Spleen (tissue), 11 donors: ENCODE measurements at regions not wholly inside any gene's neighbourhood (a gene's known extent, or its start where the extent isn't known, plus 50 kb on each side); places are given as distances from the start of the nearest gene placed in this dataset.

ENCODE experiments used
- DNase-seq: peaks from one replicate; pipeline ENCODE4 v3.0.0-alpha.2; 2020
- H3K27ac ChIP-seq, 8 donors: fragments of 200-600 bp; sonication (generic) in 7 of 8; 1 replicate in 4 of 8; 2 replicates in 4 of 8; pipeline versions ENCODE4 v1.5.0 to v1.8.0; 2016 to 2021; ENCODE audit warnings: inconsistent platforms in 4 of 8, mild to moderate bottlenecking in 4 of 8, moderate library complexity in 1 of 8
- H3K27me3 ChIP-seq, 7 donors: fragments of 200-600 bp; sonication (generic) in 6 of 7; replicated peaks in 1 of 7; 1 replicate in 4 of 7; 2 replicates in 3 of 7; pipeline versions ENCODE4 v1.5.0 to v1.8.0; 2016 to 2021; ENCODE audit warnings: inconsistent platforms in 3 of 7, mild to moderate bottlenecking in 1 of 7
- H3K36me3 ChIP-seq, 6 donors: fragments of 200-600 bp; sonication (generic) in 5 of 6; 1 replicate in 4 of 6; 2 replicates in 2 of 6; pipeline versions ENCODE4 v1.5.0 to v1.8.0; 2016 to 2021; ENCODE audit warnings: inconsistent platforms in 2 of 6
- H3K4me1 ChIP-seq, 6 donors: fragments of 200-600 bp; sonication (generic) in 5 of 6; 1 replicate in 3 of 6; 2 replicates in 3 of 6; pipeline versions ENCODE4 v1.5.0 to v1.8.0; 2016 to 2021; ENCODE audit warnings: inconsistent platforms in 3 of 6
- H3K4me3 ChIP-seq, 8 donors: fragments of 200-600 bp; sonication (generic) in 7 of 8; 1 replicate in 4 of 8; 2 replicates in 4 of 8; pipeline versions ENCODE4 v1.5.0 to v1.8.0; 2016 to 2021; ENCODE audit warnings: inconsistent platforms in 4 of 8, mild to moderate bottlenecking in 4 of 8, moderate library complexity in 2 of 8
- H3K9me3 ChIP-seq, 8 donors: fragments of 200-600 bp; sonication (generic) in 7 of 8; 1 replicate in 4 of 8; 2 replicates in 4 of 8; pipeline versions ENCODE4 v1.5.0 to v1.8.0; 2016 to 2021; ENCODE audit warnings: inconsistent platforms in 4 of 8
- CTCF ChIP-seq, 11 experiments: fragments of 200-600 bp in 7 of 11; fragments of 450-650 bp in 4 of 11; sonication (generic) in 4 of 11; IDR thresholded peaks in 8 of 11; conservative IDR thresholded peaks in 3 of 11; 1 replicate in 7 of 11; 2 replicates in 4 of 11; pipeline versions ENCODE4 v1.4.0 to v1.8.0; 2016 to 2021; ENCODE audit warnings: antibody characterized with exemption in 11 of 11, inconsistent platforms in 4 of 11, mild to moderate bottlenecking in 1 of 11
- POLR2A ChIP-seq, 3 donors: fragments of 450-650 bp; IDR thresholded peaks; one replicate each; pipeline ENCODE4 v1.5.1; 2017; ENCODE audit warnings: antibody characterized with exemption in 3 of 3, mild to moderate bottlenecking in 1 of 3
- POLR2AphosphoS5 ChIP-seq, 3 donors: sonication (generic); formaldehyde crosslinking; IDR thresholded peaks; one replicate each; pipeline ENCODE4 v1.5.1; 2017; ENCODE audit warnings: antibody characterized with exemption in 3 of 3
- WGBS, 5 donors: extraction: QIAGEN DNeasy Blood & Tissue Kit in 3 of 5; methylation state at CpG; one replicate each; pipeline versions ENCODE4 v1.1.5 to v1.1.7; 2013 to 2018; 5-methylcytosine and 5-hydroxymethylcytosine counted together
- intact Hi-C: fragments of 100-400 bp; cut with DNase I; formaldehyde crosslinking; loops from one replicate; pipeline ENCODE4 v1.15.0; 2023; ENCODE audit warnings: low total_unique reads
- donor health status: healthy with polysubstance abuse.
- donor health status: DM: no; HTN: no; CAD: no; lungs with moderate emphysema.
- donor health status: DM: no; HTN: no; CAD: no.
- donor health status: Bipolar disorder and iron deficiency.
- donor health status: healthy.
- donor health status: DM: no; HTN: no; CAD: no.
- donor health status: DM: yes; HTN: yes; CAD: no.

DNA sequence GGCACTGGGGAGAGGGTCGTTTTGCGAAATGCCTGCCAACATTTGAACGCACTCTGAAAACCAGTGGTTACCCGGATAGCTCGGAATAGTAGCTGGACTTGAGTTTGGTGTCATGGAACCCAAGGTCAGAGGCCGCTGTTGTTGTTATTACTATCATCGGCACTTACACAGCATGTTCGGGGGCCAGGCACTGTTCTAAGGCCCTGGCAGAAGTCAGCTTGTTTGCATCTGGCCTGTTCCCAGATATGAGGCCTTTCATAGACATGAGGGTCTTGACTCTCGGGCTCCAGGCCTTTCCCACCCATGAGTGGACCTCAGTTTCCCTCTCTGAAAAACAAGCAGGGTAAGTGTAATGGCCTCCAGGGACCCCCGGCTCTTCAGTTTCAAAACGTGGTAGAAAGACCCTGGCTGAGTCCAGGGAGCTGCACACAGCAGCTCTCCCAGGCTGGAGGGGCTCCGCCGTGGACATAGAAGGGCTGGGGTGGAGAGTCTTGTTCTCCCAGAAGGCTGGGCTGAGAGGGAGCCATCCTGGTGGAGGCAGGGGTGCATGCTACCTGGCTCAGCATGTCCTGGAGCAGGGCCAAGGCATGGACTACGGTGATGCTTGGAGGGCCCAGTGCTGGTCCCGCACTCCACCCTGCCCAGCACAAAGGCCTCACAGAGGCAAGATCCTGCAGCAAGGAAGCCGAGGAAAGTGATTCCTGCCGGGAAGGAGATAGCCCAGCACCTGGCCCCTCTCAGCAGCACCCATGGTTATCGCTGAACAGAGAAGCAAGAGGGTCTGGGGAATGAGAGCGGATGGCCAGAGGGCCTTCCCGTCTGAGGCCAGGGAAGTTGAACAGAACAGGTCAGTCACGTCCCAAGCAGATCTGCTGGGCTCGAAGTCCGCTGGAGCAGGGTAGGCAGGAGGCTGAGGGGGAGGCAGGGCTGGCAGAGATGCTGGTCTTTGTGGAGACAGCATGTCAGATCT, 63.5 kb upstream of the C14orf180 start:
- no peak overlapping the region for H3K27ac ChIP-seq
- no peak overlapping the region for H3K4me3 ChIP-seq
- H3K4me1 ChIP-seq = no peaks in the 10 kb centered on the region
- peaks cover 0 to 20% (median 0%) of the 10 kb centered on the region in 7 donors for H3K27me3 ChIP-seq
- 82 to 89% (median 88%) methylated on average over 17 to 23 of the region's 23 CpGs for WGBS, 5 donors
- H3K9me3 ChIP-seq = peaks cover 0 to 19% (median 15%) of the 10 kb centered on the region in 8 donors
- no peak for DNase-seq
- no peak for TF ChIP-seq CTCF (IDR thresholded peaks at IDR 0.05 in 8 of 11, conservative IDR thresholded peaks at IDR 0.05 in 3 of 11)
- no peak for TF ChIP-seq POLR2AphosphoS5 (IDR thresholded peaks at IDR 0.05)
- no peak for TF ChIP-seq POLR2A (IDR thresholded peaks at IDR 0.05)
- intact Hi-C loops = no loop called here
- H3K36me3 ChIP-seq = no peaks in the 10 kb centered on the region

GRCh38 chr14:104516906-104517305, 62.7 kb upstream of the C14orf180 start:
- H3K9me3 ChIP-seq = peaks cover 0 to 19% (median 15%) of the 10 kb centered on the region in 8 donors
- H3K27ac ChIP-seq = no peak overlapping the region
- intact Hi-C loops = no loop called here
- no peak for TF ChIP-seq POLR2A (IDR thresholded peaks at IDR 0.05)
- TF ChIP-seq POLR2AphosphoS5 (IDR thresholded peaks at IDR 0.05) = no peak
- no peak for TF ChIP-seq CTCF (IDR thresholded peaks at IDR 0.05 in 8 of 11, conservative IDR thresholded peaks at IDR 0.05 in 3 of 11)
- no peaks in the 10 kb centered on the region for H3K36me3 ChIP-seq
- no peak for DNase-seq
- H3K4me1 ChIP-seq = no peaks in the 10 kb centered on the region
- H3K27me3 ChIP-seq = peaks cover 0 to 12% (median 0%) of the 10 kb centered on the region in 7 donors
- WGBS, 5 donors = 52 to 78% (median 62%) methylated on average over 8 of the region's 8 CpGs
- no peak overlapping the region for H3K4me3 ChIP-seq

GRCh38 chr14:104517426-104517825, 62.1 kb upstream of the C14orf180 start:
- Histone ChIP-seq H3K4me3 (no peak overlapping the region), H3K27me3 (peaks cover 0 to 9% (median 0%) of the 10 kb centered on the region in 7 donors), H3K27ac (no peak overlapping the region), H3K4me1 (no peaks in the 10 kb centered on the region), H3K36me3 (no peaks in the 10 kb centered on the region), H3K9me3 (peaks cover 0 to 19% (median 15%) of the 10 kb centered on the region in 8 donors)
- WGBS, 5 donors = 79 to 93% (median 89%) methylated on average over 8 of the region's 8 CpGs
- intact Hi-C loops = no loop called here
- TF ChIP-seq POLR2A (IDR thresholded peaks at IDR 0.05) (no peak), POLR2AphosphoS5 (IDR thresholded peaks at IDR 0.05) (no peak), CTCF (IDR thresholded peaks at IDR 0.05 in 8 of 11, conservative IDR thresholded peaks at IDR 0.05 in 3 of 11) (no peak)
- no peak for DNase-seq

DNA sequence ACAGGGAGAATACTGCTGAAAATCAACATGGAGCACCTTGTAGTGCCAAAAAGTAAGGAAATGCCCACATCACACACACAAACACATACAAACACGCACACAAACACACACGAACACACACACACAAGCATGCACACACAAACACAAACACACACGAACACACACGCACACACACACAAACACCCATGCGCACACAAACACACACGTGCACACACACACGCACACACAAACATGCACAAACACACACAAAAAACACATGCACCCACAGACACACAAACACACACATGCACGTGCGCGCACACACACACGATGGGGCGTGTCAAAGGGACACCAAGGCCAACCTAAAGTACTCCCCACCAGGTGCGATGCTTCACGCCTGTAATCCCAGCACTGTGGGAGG, 61.7 kb upstream of the C14orf180 start:
- TF ChIP-seq CTCF (IDR thresholded peaks at IDR 0.05 in 8 of 11, conservative IDR thresholded peaks at IDR 0.05 in 3 of 11) = no peak
- TF ChIP-seq POLR2A (IDR thresholded peaks at IDR 0.05) = no peak
- TF ChIP-seq POLR2AphosphoS5 (IDR thresholded peaks at IDR 0.05) = no peak
- no peak overlapping the region for H3K4me3 ChIP-seq
- WGBS, 5 donors = 83 to 96% (median 86%) methylated on average over 14 of the region's 14 CpGs
- DNase-seq = no peak
- H3K4me1 ChIP-seq = no peaks in the 10 kb centered on the region
- H3K36me3 ChIP-seq = no peaks in the 10 kb centered on the region
- H3K27ac ChIP-seq = no peak overlapping the region
- intact Hi-C loops = no loop called here
- peaks cover 0 to 19% (median 15%) of the 10 kb centered on the region in 8 donors for H3K9me3 ChIP-seq
- H3K27me3 ChIP-seq = peaks cover 0 to 6% (median 0%) of the 10 kb centered on the region in 7 donors
